Spinal cord (tissue), 9 donors: ENCODE measurements at regions not wholly inside any gene's neighbourhood (a gene's known extent, or its start where the extent isn't known, plus 50 kb on each side); places are given as distances from the start of the nearest gene placed in this dataset.

Experiments
- DNase-seq, 6 donors: peaks; one replicate each; pipeline versions ENCODE4 v3.0.0 to v3.0.0-alpha.2; 2013 to 2015; ENCODE audit warnings: low spot score in 6 of 6, low read depth in 4 of 6
- H3K27ac ChIP-seq: one replicate; pipeline ENCODE4 v1.5.1; 2013; ENCODE audit warnings: low read depth, low read length, control low read depth
- H3K27me3 ChIP-seq: one replicate; pipeline ENCODE4 v1.6.1; 2013; ENCODE audit warnings: low read length; ENCODE audit not compliant: control insufficient read depth, insufficient read depth
- H3K36me3 ChIP-seq: one replicate; pipeline ENCODE4 v1.6.1; 2013; ENCODE audit warnings: low read length; ENCODE audit not compliant: control insufficient read depth, insufficient read depth
- H3K4me1 ChIP-seq: one replicate; pipeline ENCODE4 v1.6.1; 2013; ENCODE audit warnings: low read length; ENCODE audit not compliant: control insufficient read depth, insufficient read depth
- H3K4me3 ChIP-seq: one replicate; pipeline ENCODE4 v1.5.1; 2013; ENCODE audit warnings: low read depth, low read length, control low read depth
- H3K9me3 ChIP-seq: one replicate; pipeline ENCODE4 v1.6.1; 2013; ENCODE audit warnings: low read length; ENCODE audit not compliant: control insufficient read depth, insufficient read depth
- WGBS: methylation state at CpG from one replicate; pipeline ENCODE4 v1.1.5; 2013; ENCODE audit warnings: missing lambda C conversion rate; ENCODE audit not compliant: insufficient coverage; 5-methylcytosine and 5-hydroxymethylcytosine counted together
- donor health status: healthy.

DNA sequence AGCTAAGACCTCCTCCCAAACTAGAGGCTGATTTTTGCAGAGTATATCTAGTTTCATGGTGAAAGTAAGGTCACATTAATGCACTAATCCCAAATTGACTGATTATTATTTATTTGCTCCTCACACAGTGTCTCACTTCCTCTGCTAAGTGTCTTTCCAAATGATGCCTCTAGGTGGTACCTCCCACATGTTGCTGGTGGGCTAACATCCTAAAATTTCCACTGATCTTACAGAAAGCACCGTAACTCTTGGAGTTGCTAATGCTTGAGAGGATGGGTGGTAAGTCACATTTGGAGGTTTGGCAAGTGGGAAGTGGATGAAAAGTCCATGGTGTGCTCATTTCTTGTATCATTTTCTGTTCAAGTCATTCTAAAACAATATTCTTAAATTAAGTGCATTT is 428.7 kb upstream of the GYPC start:
- Histone ChIP-seq H3K36me3 (no peaks in the 10 kb centered on the region), H3K4me1 (no peaks in the 10 kb centered on the region), H3K9me3 (peaks cover 4% of the 10 kb centered on the region), H3K4me3 (no peak overlapping the region), H3K27me3 (no peaks in the 10 kb centered on the region), H3K27ac (no peak overlapping the region)
- no CpG with 5 or more reads among the region's 1 CpG for WGBS
- DNase-seq, result no peak

GRCh38 chr2:126228531-126228930 is 427.4 kb upstream of the GYPC start:
- WGBS, result no CpG with 5 or more reads among the region's 1 CpG
- H3K4me1 ChIP-seq, result no peaks in the 10 kb centered on the region
- H3K27ac ChIP-seq, result no peak overlapping the region
- no peaks in the 10 kb centered on the region for H3K36me3 ChIP-seq
- peaks cover 4% of the 10 kb centered on the region for H3K9me3 ChIP-seq
- DNase-seq, result no peak
- H3K27me3 ChIP-seq, result no peaks in the 10 kb centered on the region
- no peak overlapping the region for H3K4me3 ChIP-seq

DNA sequence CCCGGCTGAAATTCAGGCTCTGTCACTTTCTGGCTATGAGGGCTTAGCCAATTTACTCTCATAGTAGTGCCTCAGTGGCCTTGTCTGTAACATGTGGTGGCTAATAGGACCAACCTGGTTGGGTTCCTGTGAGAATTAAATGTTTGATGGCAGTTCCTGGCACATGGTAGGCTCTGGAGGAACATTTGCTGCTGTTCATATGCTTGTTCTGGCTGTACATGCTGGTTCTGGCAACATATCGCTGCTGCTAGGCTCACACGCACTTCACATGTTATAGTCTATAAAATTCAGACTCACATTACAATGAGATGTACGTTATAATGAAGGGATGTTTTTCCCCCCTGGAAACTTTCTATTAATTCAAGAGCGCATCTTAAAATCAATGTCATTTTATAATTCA is 417.7 kb upstream of the GYPC start:
- H3K27ac ChIP-seq, result no peak overlapping the region
- H3K9me3 ChIP-seq, result no peaks in the 10 kb centered on the region
- 82% methylated on average over 1 of the region's 5 CpGs for WGBS
- H3K4me1 ChIP-seq, result peaks cover 3% of the 10 kb centered on the region
- H3K4me3 ChIP-seq, result no peak overlapping the region
- no peaks in the 10 kb centered on the region for H3K27me3 ChIP-seq
- peak in 2 of 6 donors; percentile 39 to 62 for DNase-seq
- no peaks in the 10 kb centered on the region for H3K36me3 ChIP-seq

DNA sequence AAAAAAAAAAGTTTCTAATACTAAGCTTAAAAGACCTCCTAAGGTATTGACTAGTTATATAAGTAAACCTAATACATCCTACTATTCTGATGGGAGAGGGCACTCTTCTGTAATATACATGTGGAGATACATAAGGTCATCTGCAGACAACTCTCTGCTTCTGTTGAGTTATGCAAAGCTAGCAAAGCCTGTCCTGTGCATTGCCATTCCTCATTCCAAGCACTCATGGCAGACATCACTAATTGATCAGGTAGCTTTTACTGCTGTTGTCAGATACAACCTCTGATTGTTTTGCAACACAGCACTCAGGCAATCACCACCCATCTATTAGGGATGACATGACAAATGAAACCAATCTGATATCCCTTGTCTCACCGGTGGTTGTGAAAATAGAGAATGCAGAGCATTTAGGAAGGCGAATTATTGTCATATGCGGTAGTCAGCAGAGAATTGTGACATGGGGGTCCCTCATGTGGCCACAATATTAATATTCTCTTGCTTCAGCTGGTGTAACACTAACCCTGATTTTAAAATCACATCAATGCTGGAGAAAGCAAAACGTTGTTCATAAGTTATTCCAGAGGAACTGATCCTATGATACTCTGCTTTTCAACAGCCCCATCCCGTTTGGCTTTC is 416.5 kb upstream of the GYPC start:
- peaks cover 3% of the 10 kb centered on the region for H3K4me1 ChIP-seq
- no peaks in the 10 kb centered on the region for H3K27me3 ChIP-seq
- no peaks in the 10 kb centered on the region for H3K36me3 ChIP-seq
- no peaks in the 10 kb centered on the region for H3K9me3 ChIP-seq
- no peak overlapping the region for H3K4me3 ChIP-seq
- peak in 1 of 6 donors; percentile 63 for DNase-seq
- no peak overlapping the region for H3K27ac ChIP-seq
- 67% methylated on average over 1 of the region's 5 CpGs for WGBS

- Histone ChIP-seq H3K27ac (peak overlapping the region; percentile 19), H3K9me3 (no peaks in the 10 kb centered on the region), H3K27me3 (no peaks in the 10 kb centered on the region), H3K4me3 (no peak overlapping the region), H3K4me1 (peaks cover 3% of the 10 kb centered on the region), H3K36me3 (no peaks in the 10 kb centered on the region)
- WGBS, result 100% methylated on average over 1 of the region's 2 CpGs
- no peak for DNase-seq
Observed at GRCh38 chr2:126241001-126241400, 415.0 kb upstream of the GYPC start.

GRCh38 chr2:126241411-126241810 is 414.5 kb upstream of the GYPC start:
- Histone ChIP-seq H3K36me3 (no peaks in the 10 kb centered on the region), H3K27ac (peak overlapping the region; percentile 19), H3K9me3 (no peaks in the 10 kb centered on the region), H3K27me3 (no peaks in the 10 kb centered on the region), H3K4me1 (peaks cover 3% of the 10 kb centered on the region), H3K4me3 (no peak overlapping the region)
- 83% methylated on average over 4 of the region's 4 CpGs for WGBS
- no peak for DNase-seq

DNA sequence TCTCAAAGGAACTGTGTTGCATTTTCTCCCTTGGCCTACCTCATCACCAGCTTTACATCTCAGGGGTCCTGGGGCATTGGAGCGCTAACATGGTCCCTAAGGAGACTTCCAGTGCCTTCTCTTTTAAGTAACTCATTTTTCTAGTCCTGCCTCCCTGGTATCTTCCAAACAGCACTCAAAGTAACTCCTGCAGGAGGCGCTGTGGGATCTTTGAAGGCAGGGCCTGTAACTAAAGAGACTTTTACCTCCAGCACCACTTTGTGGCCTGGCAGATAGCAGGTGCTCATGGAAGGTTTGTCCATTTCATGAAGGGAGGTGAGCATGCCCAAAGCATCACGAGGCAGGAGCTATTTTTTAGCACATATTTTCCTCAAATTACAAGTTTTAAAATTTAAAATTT is 411.0 kb upstream of the GYPC start:
- Histone ChIP-seq H3K36me3 (no peaks in the 10 kb centered on the region), H3K4me3 (no peak overlapping the region), H3K9me3 (no peaks in the 10 kb centered on the region), H3K27me3 (no peaks in the 10 kb centered on the region), H3K27ac (no peak overlapping the region), H3K4me1 (peaks cover 3% of the 10 kb centered on the region)
- WGBS, result 71% methylated on average over 1 of the region's 3 CpGs
- peak in 1 of 6 donors; percentile 21 for DNase-seq

- 40% methylated on average over 2 of the region's 2 CpGs for WGBS
- Histone ChIP-seq H3K9me3 (no peaks in the 10 kb centered on the region), H3K27me3 (no peaks in the 10 kb centered on the region), H3K4me3 (no peak overlapping the region), H3K4me1 (no peaks in the 10 kb centered on the region), H3K27ac (no peak overlapping the region), H3K36me3 (no peaks in the 10 kb centered on the region)
- peak in 1 of 6 donors; percentile 51 for DNase-seq
Observed at GRCh38 chr2:126253669-126254068, 402.3 kb upstream of the GYPC start.

GRCh38 chr2:126264625-126265024 is 391.3 kb upstream of the GYPC start:
- Histone ChIP-seq H3K9me3 (no peaks in the 10 kb centered on the region), H3K36me3 (no peaks in the 10 kb centered on the region)
- 100% methylated on average over 1 of the region's 2 CpGs for WGBS

DNA sequence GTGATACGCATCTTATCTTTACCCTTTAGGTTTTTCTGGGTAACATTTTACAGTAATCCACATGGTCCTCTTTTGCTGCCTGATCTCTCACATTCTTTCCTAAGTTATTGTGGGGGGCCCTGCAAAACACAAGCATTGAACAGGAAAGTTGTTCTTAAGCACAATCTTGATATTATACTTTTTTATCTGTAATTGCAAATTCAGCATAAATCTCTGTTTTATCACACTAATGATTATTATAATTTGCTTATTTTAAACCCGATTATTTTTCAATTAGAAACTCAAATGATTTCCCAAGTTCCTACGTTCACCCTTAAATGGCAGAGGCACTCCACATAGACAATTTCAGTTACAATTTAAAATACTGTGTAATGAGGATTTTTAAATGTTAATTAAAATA is 386.0 kb upstream of the GYPC start:
- Histone ChIP-seq H3K36me3 (no peaks in the 10 kb centered on the region), H3K27me3 (no peaks in the 10 kb centered on the region), H3K4me1 (no peaks in the 10 kb centered on the region), H3K9me3 (no peaks in the 10 kb centered on the region), H3K4me3 (no peak overlapping the region), H3K27ac (no peak overlapping the region)
- whole genome bisulfite sequencing, result no CpG with 5 or more reads among the region's 3 CpGs
- no peak for DNase-seq

More at GRCh38 chr2:126264625-126265024, 391.3 kb upstream of the GYPC start:
- Histone ChIP-seq H3K4me1 (no peaks in the 10 kb centered on the region), H3K27me3 (no peaks in the 10 kb centered on the region), H3K27ac (no peak overlapping the region), H3K4me3 (no peak overlapping the region)
- DNase-seq, result no peak
